Omental fat pad (tissue), 3 donors: ENCODE measurements at regions not wholly inside any gene's neighbourhood (a gene's known extent, or its start where the extent isn't known, plus 50 kb on each side); places are given as distances from the start of the nearest gene placed in this dataset.

ENCODE experiments used
- ATAC-seq: fragments of 150-250 bp; one replicate; pipeline ENCODE4 v1.9.1; 2016; ENCODE audit warnings: mild to moderate bottlenecking, moderate library complexity; ENCODE audit not compliant: low FRiP score
- DNase-seq: peaks from one replicate; pipeline ENCODE4 v3.0.0-alpha.2; 2019; ENCODE audit warnings: low spot score
- TF ChIP-seq, protein P1 (sequence below), 3 donors: fragments of 450-650 bp; IDR thresholded peaks; one replicate each; pipeline ENCODE4 v1.5.1; 2016 to 2017; ENCODE audit warnings: antibody characterized with exemption in 3 of 3, mild to moderate bottlenecking in 3 of 3, moderate library complexity in 2 of 3

DNA sequence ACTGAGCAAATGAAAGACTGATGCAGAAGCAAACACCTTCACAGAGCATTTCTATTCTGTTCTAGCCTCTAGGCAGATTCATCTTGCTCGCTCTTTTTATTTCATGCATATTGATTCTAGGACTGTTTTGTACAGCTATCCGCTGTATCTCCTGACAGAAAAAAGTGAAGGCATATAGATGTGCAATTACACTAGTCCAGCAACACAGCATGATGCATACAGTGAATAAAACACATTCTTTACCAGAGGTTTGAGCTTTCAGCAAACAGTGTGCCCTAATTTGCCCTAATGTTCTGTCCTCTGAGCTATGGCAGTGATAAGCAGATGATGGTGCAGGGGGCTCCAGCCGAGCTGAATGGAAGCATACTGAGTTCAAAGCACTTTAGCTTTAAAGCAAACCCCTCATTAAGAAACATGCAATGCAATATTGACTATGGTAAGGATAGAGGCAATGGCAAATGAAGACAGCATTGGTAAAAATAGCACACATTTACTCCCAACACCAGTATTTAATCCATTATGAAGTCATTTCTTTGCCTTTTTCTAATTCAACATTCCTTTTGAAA, 141.2 kb upstream of the RGPD4 start:
- DNase-seq (no peak), ATAC-seq (no peak)
- TF ChIP-seq, protein P1, sequence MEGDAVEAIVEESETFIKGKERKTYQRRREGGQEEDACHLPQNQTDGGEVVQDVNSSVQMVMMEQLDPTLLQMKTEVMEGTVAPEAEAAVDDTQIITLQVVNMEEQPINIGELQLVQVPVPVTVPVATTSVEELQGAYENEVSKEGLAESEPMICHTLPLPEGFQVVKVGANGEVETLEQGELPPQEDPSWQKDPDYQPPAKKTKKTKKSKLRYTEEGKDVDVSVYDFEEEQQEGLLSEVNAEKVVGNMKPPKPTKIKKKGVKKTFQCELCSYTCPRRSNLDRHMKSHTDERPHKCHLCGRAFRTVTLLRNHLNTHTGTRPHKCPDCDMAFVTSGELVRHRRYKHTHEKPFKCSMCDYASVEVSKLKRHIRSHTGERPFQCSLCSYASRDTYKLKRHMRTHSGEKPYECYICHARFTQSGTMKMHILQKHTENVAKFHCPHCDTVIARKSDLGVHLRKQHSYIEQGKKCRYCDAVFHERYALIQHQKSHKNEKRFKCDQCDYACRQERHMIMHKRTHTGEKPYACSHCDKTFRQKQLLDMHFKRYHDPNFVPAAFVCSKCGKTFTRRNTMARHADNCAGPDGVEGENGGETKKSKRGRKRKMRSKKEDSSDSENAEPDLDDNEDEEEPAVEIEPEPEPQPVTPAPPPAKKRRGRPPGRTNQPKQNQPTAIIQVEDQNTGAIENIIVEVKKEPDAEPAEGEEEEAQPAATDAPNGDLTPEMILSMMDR (IDR thresholded peaks at IDR 0.05): no peak

- ATAC-seq: no peak
- TF ChIP-seq, protein P1 (IDR thresholded peaks at IDR 0.05): no peak
Measured at GRCh38 chr2:107687073-107687472, 139.6 kb upstream of the RGPD4 start.

DNA sequence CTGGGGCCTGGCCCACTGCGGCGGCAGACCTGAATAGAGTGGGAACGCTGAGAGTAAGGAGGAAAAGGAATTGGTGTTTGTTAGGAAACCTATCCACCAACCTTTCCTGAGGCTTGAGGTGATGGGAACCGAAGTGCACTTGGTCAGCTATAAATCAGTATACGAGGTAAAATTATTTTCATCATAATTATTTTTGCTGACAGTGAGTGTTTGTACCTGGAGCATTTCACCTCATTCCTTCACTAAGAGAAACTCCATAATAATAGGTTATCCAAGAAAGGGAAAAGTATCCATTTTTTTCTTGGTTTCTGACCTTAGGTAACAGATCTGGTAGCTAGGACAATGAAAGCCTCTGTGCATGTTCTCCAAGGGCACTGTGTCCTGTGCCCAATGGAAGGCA, 138.6 kb upstream of the RGPD4 start:
- DNase-seq: no peak
- TF ChIP-seq, protein P1 (IDR thresholded peaks at IDR 0.05): no peak
- no peak for ATAC-seq

More at GRCh38 chr2:107687073-107687472, 139.6 kb upstream of the RGPD4 start:
- no peak for DNase-seq

GRCh38 chr2:107693604-107694003, 133.1 kb upstream of the RGPD4 start:
- DNase-seq: no peak
- no peak for ATAC-seq
- TF ChIP-seq, protein P1 (IDR thresholded peaks at IDR 0.05): no peak

DNA sequence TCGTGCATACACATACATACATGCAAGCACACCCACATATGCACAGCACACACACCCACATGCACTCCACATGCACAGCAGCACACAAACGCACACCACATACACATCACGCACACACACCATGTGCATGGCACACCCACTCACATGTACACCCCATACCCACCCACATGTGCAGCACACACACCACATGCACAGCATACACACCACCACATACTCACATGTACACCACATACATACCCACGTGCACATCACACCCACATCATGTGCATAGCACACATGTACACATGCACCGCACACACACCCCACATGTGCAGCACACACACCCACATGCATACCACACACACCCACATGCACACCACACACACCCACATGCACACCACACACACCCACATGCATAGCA, 132.0 kb upstream of the RGPD4 start:
- TF ChIP-seq, protein P1 (IDR thresholded peaks at IDR 0.05): no peak
- DNase-seq (no peak), ATAC-seq (no peak)

GRCh38 chr2:107697385-107697784, 129.3 kb upstream of the RGPD4 start:
- TF ChIP-seq, protein P1 (IDR thresholded peaks at IDR 0.05): no peak
- DNase-seq (no peak), ATAC-seq (no peak)

DNA sequence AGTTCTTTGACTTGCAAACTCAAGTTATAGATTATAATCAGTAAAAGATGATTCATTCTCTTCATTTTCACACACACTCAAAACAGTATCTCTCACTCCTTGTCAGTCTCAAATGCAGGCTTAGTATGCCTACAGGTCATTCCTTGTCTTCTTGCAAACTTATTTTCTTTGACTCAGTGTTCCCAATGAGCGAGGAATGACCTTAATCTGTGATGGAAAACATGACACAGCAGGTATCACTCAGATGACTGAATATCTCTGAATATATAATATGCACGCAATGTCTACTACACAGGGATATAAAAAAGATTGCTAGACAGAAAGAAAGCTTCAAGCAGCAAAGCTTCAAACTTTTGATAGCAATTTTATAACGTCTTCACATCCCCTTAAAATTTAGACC, 127.8 kb upstream of the RGPD4 start:
- TF ChIP-seq, protein P1 (IDR thresholded peaks at IDR 0.05): no peak
- ATAC-seq (no peak), DNase-seq (no peak)
